Effector CD4-positive, alpha-beta T cell (primary cell): ENCODE measurements at regions not wholly inside any gene's neighbourhood (a gene's known extent, or its start where the extent isn't known, plus 50 kb on each side); places are given as distances from the start of the nearest gene placed in this dataset.
A peak's percentile ranks its signal among the peaks of the same experiment; 100 is the strongest.
"Not testable (repeated sequence)": the region's sequence is repeated elsewhere in the genome, so short reads cannot be mapped to it uniquely, and the experiment has no call there.

Experiments
- DNase-seq: peaks from one replicate; pipeline ENCODE4 v3.0.0-alpha.2; 2020

DNA sequence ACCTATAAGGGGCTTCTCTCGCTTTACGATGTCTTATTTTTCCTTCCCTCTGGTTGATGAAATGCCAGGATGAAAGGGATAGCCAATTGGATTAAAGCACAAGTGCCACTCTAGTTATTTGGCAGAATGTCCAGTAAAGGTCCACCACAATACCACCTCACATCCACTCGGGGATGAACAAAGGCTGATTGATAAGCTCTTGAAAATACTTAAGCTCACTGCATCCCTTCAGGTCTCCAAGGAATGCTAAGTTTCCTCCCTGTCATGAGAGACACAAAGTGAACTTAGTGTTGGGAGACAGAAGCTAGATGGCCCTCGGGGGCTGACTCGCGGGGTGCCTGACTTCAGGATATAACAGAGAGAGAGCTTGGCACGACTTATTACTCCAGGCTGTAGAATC, 185.9 kb upstream of the ZNF644 start:
- not testable (repeated sequence) for DNase-seq

DNA sequence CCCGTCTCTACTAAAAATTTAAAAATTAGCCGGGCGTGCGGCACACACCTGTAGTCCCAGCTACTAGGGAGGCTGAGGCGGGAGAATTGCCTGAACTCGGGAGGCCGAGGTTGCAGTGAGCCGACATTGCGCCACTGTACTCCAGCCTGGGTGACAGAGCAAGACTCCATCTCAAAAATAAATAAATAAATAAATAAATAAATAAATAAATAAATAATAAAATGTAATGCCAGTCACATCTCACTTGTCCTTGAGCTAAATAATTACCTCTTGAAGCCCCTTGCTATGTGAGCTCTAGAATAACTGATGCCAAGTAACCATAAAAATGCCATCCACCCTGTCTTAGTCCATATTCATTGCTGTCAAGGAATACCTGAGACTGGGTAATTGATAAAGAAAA, 182.3 kb upstream of the ZNF644 start:
- DNase-seq, result not testable (repeated sequence)

DNA sequence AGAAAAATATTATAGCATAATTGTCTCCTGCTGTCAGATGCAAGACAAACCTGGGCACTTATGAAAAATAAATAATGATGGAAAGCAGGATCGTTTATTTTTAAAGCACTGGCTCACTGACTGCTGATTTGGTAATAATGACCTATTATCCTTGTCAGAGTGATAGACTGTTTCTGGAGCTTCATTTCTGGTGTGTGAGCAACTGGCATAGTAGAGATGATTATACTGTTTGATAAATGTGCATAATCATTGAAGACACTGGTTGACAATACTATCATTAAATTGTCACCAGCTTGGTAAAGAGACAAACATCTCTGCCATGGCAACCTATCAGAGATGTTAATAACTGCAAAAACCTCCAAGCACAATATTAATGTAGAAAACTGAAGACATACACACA, 179.9 kb upstream of the ZNF644 start:
- DNase-seq, result no peak

DNA sequence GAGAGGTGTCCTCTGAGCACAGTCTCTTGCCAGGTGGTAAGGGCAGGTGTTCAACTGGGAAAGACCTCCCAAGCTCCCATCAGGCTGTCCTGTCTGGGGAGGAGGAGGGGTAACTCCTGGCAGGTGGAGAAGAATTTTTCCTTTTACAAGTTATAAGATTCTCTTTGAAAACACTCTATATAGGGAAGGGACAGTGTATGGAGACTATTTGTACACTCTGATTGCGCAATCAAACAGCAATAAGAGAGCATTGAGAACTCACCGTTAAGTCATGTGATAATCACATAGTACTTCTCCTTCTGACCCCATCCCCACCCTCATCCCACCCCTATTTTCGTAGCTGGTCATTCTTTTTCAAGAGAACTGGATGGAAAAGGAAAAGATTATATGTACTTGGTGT, 179.3 kb upstream of the ZNF644 start:
- DNase-seq, result no peak

DNA sequence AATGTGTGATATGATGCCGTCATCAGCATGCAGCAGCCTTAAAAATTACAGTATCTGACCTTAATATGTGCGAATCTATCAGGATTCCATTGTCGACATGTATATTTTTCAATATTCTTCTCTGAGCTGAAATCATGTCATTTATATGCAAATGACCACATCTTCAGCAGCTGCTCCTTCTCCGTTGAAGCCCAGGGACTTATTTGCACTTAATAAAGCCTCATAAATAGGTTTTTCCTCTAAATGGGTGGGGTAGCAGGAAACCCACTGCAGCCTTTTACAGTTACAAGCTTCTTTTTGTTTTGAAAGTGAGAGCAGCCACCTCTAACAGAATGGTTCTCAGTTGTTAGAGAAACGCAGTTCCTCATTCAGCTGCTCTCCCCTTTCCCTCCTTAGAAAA, 178.8 kb upstream of the ZNF644 start:
- no peak for DNase-seq

DNA sequence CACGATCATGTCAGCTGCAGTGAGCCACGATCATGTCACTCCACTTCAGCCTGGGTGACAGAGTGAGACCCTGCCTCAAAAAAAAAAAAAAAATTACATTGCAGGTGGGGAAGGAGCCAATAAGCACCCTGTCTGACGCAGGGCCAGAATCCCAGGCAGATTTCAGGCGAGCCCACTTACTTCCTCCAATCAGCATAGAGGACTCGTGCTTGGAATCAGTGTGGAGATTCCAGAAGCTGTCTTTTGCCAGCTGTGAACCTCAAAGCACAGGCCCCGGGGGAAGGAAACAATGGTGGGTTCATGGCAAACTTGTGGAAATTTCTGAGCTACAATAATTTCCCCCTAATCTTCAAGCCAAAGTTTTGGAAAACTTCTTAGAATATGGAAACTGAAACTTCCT, 178.2 kb upstream of the ZNF644 start:
- no peak for DNase-seq

DNA sequence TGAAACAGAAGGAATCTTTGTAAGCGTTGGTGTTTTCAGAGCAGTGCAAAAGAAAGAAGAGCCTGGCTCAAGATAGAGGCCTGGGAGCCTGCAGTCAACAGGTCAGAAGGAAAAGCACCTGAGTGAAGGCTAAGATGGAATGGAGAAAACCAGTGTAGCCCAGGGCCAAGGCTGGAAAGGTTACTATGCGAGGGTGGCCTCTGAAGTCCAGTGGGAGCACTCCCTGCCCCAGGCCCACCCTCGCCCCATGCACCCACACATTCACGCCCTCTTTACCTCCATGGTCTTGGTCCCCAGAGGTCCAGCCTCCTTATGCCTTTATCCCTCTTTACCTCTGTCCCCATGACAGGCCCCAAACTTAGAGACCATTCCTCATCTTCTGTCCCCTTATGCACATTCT, 169.2 kb upstream of the ZNF644 start:
- DNase-seq, result no peak

DNA sequence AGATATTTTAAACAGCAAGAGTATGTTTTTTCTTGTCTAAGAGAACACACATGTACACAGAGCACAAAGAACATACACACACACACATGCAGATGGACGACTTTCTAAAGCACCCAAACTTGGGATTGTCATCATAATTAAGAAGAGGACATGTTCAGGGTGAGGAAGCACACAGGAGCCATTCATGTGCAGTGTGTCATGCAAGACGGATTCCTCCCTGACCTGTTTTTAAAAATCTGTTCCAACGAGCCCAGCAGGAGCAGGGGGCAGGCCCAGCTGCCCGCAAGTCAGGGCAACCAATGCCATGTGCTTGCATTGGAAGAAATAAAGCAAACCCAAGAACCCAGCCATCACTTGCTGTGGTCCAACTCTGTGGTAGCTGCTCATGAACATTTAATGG, 167.3 kb upstream of the ZNF644 start:
- no peak for DNase-seq

DNA sequence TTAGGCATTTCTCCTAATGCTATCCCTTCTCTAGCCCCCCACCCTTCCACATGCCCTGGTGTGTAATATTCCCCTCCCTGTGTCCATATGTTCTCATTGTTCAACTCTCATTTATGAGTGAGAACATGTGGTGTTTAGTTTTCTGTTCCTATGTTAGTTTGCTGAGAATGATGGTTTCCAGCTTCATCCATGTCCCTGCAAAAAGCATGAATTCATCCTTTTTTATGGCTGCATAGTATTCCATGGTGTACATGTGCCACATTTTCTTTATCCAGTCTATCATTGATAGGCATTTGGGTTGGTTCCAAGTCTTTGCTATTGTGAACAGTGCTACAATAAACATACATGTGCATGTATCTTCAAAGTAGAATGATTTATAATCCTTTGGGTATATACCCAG, 161.0 kb upstream of the ZNF644 start:
- not testable (repeated sequence) for DNase-seq

DNA sequence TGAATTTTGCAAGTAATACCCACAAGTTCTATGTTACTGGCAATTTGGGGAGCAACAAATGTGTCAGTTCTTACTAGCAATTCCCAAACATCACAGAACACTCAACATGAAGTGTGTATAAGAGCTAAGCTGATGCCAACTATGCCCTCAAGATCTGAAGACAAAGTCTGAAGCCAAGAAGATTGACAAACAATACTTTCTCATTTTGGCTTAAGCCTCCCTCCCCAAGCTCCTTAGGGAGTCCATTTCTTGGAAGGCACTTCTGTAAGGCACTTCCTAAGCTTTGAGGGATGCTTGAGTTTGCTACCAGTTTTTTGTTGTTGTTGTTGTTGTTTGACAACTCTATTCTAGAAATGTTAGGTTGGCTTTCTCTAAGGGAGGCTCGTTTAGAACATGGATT, 154.4 kb upstream of the ZNF644 start:
- no peak for DNase-seq

DNA sequence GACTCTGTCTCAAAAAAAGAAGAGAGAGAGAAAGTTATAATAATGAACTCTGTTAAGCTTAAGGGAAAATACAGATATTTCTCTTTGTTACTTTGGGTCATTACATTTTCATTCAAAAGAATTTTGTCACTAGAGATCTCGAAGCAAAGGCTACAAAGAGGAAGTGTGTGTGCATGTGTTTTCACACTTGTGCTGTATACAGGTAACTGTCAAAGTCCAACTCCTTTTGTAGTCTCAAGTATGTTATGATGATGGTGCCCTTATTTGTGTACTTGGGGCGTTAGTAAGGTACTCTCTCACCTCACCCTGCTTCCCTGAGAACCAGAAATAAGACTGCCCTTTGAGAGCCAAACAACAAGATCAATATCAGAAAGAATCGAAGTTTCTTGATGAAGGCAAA, 152.9 kb upstream of the ZNF644 start:
- no peak for DNase-seq

DNA sequence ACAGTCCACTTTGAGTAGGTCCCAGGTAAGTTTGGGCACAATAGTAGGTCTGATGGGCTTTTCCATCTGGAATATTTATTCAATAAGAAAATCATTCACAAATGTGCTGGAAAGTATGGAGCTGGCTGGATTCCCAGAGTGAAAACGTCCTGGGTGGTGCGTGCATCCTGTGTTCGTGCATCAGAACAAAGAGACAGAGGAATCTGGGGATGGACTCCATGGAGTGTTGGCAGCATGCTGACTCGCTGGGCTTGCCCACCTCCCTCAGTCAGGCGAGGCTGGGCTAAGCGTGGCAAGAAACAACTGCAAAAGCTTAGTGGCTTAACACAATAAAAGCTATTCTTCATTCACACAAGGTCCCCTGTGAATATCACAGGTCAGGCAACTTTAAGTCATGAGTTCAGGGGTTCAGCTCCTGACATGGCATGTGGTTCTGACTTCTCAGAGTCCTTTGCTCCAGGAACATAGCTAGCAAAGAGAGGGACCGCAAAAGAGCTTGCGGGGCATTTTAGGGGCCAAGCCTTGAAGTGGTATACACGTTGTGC, 151.6 kb upstream of the ZNF644 start:
- no peak for DNase-seq

DNA sequence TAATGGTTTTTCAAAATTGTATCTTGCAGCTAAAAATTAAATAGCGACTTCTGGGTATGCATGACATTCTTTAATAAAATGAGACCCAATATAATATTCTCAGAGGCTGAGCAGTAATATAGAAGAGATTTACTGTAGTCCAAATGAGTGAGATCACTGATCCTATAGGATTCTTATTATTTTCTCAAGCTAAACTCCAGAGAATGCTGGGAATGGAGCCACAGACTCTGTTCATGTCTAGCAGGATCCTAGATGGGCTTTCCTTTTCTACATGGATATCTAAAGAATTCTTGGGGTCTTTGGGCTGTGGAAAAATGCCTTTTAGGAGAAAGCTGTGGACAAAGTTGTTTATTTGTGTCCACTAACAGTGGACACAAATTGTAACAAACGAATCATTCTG, 150.7 kb upstream of the ZNF644 start:
- no peak for DNase-seq

DNA sequence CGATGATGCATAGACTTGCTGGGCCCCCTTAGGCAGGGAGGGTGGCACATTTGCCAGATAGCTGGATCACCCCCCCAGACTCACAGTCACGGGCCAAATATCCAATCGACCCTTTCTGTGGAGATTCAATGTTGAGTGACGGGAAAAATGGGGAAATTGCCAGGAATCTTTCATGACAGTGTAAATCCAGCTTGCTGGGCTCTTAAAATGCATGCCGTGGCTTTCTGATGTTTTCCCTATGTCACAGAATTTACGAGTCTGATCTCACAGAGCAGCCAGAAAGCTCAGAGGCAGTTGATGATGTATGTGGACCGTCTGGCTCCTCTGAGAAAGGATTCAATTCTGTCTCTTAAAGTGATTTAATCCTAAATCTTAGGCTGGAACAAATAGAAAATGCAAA, 150.1 kb upstream of the ZNF644 start:
- DNase-seq, result no peak

DNA sequence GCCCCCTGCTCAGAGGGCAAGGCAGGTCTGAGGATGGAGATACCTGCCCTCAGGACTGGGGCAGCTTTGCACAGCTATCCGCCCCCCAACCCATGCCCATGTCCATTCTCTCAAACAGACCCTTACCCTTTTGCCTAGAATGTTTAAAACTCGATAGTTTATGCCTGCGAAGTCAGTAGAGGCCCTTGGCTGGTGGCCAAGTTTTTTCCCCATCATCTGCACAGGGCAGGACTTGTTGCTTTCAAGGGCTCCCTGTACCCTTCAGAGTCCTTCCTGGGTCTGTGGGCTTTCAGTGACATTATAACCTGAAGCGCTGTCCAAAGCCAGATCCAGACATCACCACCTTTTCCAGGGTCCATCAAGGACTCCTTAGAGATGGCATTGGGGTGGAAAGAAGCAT, 148.7 kb upstream of the ZNF644 start:
- DNase-seq, result no peak

DNA sequence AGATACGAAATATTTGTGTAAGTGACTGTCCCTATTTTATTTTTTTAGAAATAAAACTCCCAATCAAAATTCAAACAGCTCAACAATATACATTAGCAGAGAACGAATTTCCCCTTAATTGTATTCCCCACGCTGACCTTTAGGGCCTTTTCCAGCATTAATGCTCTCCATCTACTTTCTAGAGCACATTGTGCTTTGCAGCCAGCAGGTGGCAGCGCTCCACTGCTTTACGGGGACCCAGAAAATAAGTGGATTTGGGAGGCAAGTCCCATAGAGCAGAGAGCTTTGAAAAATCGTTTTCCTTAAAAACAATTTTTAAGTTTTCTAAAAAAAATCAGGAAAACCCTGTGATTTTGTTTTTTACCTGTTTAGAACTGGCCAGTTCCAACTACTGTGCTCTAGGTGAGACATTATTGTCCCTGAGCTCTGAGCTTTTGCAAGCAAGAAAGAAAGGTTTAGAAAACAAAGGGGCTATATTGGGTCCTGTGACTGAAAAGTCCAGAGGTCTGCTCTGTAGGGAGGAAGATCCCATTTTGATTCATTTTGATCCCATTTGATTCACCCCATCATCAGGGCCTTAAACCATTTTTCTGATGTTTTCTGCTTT, 144.4 kb upstream of the ZNF644 start:
- DNase-seq, result no peak

DNA sequence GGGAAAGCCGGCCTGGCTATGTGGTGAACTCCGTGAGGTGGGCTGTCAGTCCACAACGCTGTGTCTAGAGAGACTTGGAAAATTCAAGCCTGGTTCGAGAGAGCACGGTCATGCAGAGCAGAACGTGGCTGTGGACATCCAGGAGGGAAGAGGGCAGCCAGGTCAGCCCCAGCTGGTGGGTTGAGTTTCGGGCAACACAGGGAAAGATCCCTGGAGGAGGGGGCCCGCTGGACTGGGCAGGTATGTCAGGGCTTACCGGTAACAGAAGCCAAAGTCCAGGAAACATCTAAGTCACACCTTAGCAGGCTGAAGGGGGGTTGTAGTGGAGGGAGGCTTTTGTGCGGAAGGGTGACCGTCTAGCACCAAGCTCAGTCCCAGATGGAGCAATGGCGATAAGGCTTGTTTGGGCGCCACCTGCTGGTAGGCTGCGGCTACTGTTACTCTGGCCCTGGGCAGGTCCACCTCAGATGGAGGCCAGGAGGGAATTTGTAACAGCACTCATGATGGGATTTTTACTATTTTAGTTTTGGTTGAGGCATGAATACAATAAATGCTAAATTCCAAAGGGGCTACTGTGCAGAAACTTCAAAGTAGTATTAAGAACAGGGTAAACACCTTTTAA, 143.3 kb upstream of the ZNF644 start:
- DNase-seq, result peak; percentile 52

DNA sequence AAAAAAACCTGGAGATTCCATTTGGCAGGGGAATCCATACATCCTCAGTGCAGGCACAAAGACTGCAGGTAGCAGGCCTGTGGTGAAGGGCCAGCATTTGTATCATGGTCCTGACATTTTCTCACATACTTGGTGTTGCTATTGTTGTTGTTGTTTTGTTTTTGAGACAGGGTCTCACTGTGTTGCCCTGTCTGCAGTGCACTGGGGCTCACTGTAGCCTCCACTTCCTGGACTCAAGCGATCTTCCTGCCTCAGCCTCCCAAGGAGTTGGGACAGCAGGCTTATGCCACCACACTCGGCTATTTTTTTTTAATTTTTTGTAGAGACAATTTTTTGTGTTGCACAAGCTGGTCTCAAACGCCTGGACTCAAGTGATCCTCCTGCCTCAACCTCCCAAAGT, 140.8 kb upstream of the ZNF644 start:
- no peak for DNase-seq

DNA sequence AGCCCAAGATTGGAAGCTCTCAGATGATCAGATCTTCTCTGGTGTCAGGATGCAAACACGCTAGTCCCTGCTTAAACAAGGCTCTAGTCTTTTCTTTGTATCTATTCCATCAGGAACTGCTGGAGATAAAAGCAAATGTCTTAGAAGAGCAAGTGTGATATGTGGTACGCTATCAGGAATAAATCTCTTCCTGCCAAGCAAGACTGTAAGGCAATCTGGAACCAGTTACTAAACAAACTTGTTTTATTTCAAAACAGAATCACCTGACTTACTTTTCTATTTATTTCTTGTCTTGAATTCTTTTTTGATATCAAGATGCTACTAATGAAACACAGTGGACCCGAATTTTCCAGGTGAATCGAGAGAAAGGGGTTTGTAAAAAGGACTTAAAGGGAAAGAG, 139.9 kb upstream of the ZNF644 start:
- DNase-seq, result no peak

DNA sequence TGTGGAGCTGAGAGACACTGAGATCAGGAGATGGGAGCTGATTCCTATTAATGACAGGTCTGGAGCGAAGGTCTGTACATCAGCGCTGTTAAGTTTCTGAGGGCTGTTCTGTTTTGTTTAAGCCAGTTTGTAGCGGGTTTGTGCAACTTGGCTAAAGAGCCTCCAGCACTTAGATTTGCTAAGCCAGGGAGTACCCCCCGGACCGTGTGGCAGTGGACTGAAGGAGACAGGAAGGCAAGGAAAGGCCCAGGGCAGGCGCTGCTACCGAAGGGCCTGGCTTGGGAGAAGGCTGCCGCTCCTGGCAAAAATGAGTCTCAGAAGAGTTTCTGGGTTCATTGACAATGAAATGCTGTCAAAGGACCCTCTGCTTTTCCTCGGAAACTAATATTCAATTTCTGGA, 139.3 kb upstream of the ZNF644 start:
- DNase-seq, result no peak

DNA sequence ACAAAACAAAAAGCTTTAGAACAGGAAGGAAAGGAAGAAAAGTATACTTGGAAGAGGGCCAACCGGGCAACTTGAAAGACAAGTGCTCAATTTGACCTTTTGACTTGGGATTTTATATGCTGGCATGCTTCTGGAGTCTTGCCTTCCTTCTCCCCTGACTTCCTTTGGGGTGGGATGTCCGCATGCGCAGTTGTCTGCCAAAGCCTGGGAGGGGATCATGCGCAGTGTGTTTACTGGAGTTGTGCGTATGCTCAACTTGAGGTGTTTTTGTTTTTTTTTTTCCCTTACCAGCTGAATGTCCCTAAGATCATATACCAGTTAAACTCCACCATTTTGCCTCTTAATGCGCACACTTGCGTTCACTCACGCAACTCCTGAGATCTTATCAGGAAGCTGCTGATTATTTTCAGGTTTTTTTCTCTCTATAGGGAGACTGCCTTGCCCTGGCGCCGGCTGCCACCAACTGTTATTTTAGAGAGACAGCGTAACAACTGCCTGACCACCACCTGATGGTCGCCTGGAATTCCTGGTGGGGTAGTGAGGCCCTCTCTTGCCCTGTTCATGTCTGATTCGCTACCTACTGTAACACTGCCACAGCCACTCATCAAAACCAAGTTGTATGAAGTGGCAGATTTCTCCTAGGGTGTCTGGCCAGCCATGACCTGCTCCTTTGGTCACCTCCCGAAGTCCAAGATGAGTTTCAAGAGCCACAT, 138.7 kb upstream of the ZNF644 start:
- DNase-seq, result no peak

DNA sequence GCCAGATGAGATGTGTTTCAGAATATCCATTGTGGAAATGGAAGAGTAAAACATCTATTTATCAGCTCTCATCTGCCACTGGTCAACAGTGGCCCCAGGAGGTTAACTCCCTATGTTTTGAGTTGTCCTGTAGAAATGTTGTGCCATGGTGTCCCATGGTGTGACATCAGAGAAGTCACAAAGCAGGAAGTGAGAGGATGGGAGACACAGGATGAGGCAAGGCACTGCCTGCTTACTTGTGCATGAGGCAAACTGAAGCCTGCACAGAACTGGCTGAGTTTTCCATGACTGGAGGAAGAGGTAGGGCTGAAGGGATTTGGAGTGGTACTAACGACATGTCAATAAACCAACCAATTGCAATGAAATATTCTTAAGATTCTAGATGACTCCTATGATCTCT, 131.5 kb upstream of the ZNF644 start:
- DNase-seq, result no peak

DNA sequence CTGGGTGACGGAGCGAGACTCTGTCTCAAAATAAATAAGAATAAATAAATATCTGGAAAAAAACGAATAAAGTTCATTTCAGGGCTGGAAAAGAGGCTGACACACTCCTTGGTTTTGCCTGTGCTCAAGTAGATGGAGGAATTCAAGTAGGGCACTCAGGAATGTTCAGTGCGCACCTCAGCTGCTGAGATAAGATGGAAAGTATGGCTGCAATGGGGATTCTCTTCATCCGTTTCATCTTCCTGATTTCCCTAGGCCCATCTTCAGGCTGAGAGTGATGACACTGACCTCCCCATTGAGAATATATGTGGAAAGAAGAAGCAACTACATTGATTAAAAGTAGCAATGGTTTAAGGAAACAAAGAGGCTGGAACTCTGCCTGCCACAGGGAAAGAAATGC, 130.5 kb upstream of the ZNF644 start:
- DNase-seq, result no peak

DNA sequence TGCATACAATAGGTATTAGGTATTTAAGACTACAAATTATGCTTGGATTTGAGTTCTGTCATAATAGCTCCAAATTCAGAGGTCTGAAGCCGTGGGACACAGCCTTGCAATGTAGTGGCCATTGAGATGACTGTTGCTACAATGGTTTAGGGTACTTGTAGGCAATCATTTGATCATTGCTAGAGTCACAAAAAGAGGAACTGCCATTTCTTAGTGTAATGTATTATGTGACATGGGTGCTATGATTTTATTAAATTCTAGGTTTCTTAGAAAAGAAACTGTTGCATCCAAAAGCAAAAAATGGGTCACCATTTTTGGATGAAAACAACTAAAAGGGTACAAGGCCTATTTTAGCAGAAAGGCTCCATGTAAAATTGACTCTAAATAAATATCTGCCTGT, 129.9 kb upstream of the ZNF644 start:
- no peak for DNase-seq
